ENCODE measurements at regions not wholly inside any gene's neighbourhood (a gene's known extent, or its start where the extent isn't known, plus 50 kb on each side); places are given as distances from the start of the nearest gene placed in this dataset.

DNA sequence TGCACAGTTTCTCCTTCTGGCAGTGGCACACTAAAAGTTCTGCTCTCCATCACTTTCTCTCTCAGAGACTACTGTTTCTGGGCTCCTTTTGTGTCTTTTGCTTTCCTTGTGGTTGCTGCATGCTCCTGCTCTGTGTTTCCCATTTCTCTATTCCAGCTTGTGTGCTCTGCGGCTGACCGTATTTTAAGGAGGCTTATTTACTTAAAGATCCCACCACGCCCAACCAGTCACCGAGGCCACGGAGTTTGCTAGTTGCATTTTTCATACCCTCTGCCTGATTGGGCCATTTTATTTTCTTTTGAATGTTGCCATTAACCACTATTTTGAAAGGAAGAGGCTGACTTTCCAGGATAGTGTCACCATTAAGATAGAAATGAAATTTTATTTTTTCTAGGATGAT lies 626.4 kb upstream of the MMS22L start:
- no peaks in the 10 kb centered on the region for H3K36me3 ChIP-seq (ENCODE audit: insufficient read depth, low read length, poor library complexity, severe bottlenecking)
- CTCF ChIA-PET, result no interaction called here
- H3K4me3 ChIP-seq (ENCODE audit: low read depth, low read length, poor library complexity, severe bottlenecking), result no peak overlapping the region
- TF ChIP-seq, protein P1, sequence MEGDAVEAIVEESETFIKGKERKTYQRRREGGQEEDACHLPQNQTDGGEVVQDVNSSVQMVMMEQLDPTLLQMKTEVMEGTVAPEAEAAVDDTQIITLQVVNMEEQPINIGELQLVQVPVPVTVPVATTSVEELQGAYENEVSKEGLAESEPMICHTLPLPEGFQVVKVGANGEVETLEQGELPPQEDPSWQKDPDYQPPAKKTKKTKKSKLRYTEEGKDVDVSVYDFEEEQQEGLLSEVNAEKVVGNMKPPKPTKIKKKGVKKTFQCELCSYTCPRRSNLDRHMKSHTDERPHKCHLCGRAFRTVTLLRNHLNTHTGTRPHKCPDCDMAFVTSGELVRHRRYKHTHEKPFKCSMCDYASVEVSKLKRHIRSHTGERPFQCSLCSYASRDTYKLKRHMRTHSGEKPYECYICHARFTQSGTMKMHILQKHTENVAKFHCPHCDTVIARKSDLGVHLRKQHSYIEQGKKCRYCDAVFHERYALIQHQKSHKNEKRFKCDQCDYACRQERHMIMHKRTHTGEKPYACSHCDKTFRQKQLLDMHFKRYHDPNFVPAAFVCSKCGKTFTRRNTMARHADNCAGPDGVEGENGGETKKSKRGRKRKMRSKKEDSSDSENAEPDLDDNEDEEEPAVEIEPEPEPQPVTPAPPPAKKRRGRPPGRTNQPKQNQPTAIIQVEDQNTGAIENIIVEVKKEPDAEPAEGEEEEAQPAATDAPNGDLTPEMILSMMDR (conservative IDR thresholded peaks at IDR 0.05; ENCODE audit: low read depth, low read length), result no peak
- no peak for TF ChIP-seq EZH2 (IDR thresholded peaks at IDR 0.05; ENCODE audit: borderline replicate concordance, low read depth, low read length, poor library complexity, severe bottlenecking)
- no peak for DNase-seq (ENCODE audit: low spot score)
- no TSS peak for BruUV-seq (replicated peaks)
- no peaks in the 10 kb centered on the region for H3K4me1 ChIP-seq (ENCODE audit: insufficient read depth, low read length, poor library complexity, severe bottlenecking)
- no peak overlapping the region for H3K27ac ChIP-seq (ENCODE audit: low read depth, low read length, poor library complexity, severe bottlenecking)
- H3K9me3 ChIP-seq (ENCODE audit: low read depth, low read length, poor library complexity, severe bottlenecking), result no peaks in the 10 kb centered on the region
- intact Hi-C loops (cut with micrococcal nuclease; ENCODE audit: unreplicated experiment), result no loop called here
- POLR2A ChIA-PET (ENCODE audit: low non-redundant PET), result no interaction called here
- no peaks in the 10 kb centered on the region for H3K27me3 ChIP-seq (replicated peaks; ENCODE audit: insufficient read depth, low read depth, low read length, poor library complexity)

DNA sequence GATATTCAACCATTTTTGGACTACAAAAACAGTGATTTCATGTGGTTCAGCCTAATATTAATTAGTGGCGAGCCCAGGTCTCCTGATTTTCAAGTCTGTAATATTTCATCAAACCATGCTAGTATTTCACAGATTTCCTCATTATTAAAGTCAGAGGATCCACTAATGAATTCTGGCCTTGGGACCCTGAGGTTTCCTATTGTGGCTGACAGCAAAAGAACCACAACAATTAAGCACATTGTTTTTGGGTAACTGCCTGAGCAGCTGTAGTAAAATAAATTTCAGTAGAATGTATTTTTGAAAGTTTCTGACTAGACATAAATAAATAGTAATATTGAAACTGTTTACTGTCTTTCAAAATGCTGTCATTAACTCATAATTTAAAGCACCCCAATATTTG lies 630.7 kb upstream of the MMS22L start:
- ChIA-PET POLR2A (ENCODE audit: low non-redundant PET) (no interaction called here), CTCF (no interaction called here)
- H3K9me3 ChIP-seq (ENCODE audit: low read depth, low read length, poor library complexity, severe bottlenecking), result no peaks in the 10 kb centered on the region
- DNase-seq (ENCODE audit: low spot score), result no peak
- no peak for TF ChIP-seq EZH2 (IDR thresholded peaks at IDR 0.05; ENCODE audit: borderline replicate concordance, low read depth, low read length, poor library complexity, severe bottlenecking)
- TF ChIP-seq, protein P1 (conservative IDR thresholded peaks at IDR 0.05; ENCODE audit: low read depth, low read length), result no peak
- H3K4me3 ChIP-seq (ENCODE audit: low read depth, low read length, poor library complexity, severe bottlenecking), result no peak overlapping the region
- intact Hi-C loops (cut with micrococcal nuclease; ENCODE audit: unreplicated experiment), result no loop called here
- no TSS peak for BruUV-seq (replicated peaks)
- H3K4me1 ChIP-seq (ENCODE audit: insufficient read depth, low read length, poor library complexity, severe bottlenecking), result peaks cover 7% of the 10 kb centered on the region
- H3K27ac ChIP-seq (ENCODE audit: low read depth, low read length, poor library complexity, severe bottlenecking), result no peak overlapping the region
- H3K27me3 ChIP-seq (replicated peaks; ENCODE audit: insufficient read depth, low read depth, low read length, poor library complexity), result no peaks in the 10 kb centered on the region
- H3K36me3 ChIP-seq (ENCODE audit: insufficient read depth, low read length, poor library complexity, severe bottlenecking), result no peaks in the 10 kb centered on the region

DNA sequence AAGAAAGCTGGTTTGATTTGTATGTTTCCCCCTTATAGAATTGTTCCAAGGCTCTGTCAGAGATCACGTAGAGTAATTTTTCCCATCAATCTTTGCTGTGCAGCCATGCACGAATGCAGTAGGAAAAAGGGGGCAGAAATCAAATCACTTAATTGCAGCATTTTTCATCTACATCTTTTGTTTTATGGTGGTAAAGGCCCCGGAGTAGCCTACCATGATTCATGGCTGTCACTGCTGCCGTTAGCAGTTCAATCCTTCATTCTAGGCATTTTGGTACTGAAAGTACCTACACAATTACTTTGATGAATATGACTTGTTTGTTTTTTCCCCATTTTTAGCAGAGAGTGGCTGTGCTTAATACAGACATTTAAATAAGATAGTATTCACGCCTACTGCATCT lies 631.9 kb upstream of the MMS22L start:
- Histone ChIP-seq H3K36me3 (ENCODE audit: insufficient read depth, low read length, poor library complexity, severe bottlenecking) (no peaks in the 10 kb centered on the region), H3K4me3 (ENCODE audit: low read depth, low read length, poor library complexity, severe bottlenecking) (no peak overlapping the region), H3K4me1 (ENCODE audit: insufficient read depth, low read length, poor library complexity, severe bottlenecking) (peaks cover 16% of the 10 kb centered on the region), H3K9me3 (ENCODE audit: low read depth, low read length, poor library complexity, severe bottlenecking) (no peaks in the 10 kb centered on the region), H3K27ac (ENCODE audit: low read depth, low read length, poor library complexity, severe bottlenecking) (no peak overlapping the region), H3K27me3 (replicated peaks; ENCODE audit: insufficient read depth, low read depth, low read length, poor library complexity) (no peaks in the 10 kb centered on the region)
- TF ChIP-seq, protein P1 (conservative IDR thresholded peaks at IDR 0.05; ENCODE audit: low read depth, low read length), result no peak
- no peak for TF ChIP-seq EZH2 (IDR thresholded peaks at IDR 0.05; ENCODE audit: borderline replicate concordance, low read depth, low read length, poor library complexity, severe bottlenecking)
- POLR2A ChIA-PET (ENCODE audit: low non-redundant PET), result no interaction called here
- intact Hi-C loops (cut with micrococcal nuclease; ENCODE audit: unreplicated experiment), result no loop called here
- DNase-seq (ENCODE audit: low spot score), result no peak
- CTCF ChIA-PET, result no interaction called here
- BruUV-seq (replicated peaks), result no TSS peak
